GM19395 (cell line): ENCODE measurements at regions not wholly inside any gene's neighbourhood (a gene's known extent, or its start where the extent isn't known, plus 50 kb on each side); places are given as distances from the start of the nearest gene placed in this dataset.

ENCODE experiments used
- ATAC-seq: cut with Tn5 transposase; IDR thresholded peaks from one replicate; pipeline ENCODE4 v1.9.1; 2021; ENCODE audit warnings: mild to moderate bottlenecking, moderate library complexity; ENCODE audit not compliant: unreplicated experiment

DNA sequence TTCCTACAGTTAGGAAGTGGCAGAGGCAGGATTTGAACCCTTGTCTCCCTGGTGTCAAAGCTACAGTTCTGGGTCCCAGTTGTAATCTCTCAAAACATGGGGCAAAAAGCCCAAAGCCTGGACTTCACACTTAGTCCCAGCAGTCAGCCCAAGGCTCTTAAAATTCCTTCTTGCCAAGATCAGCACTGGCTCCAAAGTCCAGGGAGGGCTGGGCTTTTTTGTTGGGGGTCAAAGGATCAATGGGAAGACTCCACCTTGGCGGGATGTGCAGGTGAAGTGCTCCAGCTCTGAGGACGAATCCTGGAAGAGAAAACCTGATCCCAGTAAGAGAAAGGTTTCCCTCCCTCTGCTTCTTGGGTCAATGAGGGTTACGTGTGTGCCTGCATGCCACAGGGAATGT, 195.5 kb downstream of the HAPSTR1 start:
- ATAC-seq, result no peak

DNA sequence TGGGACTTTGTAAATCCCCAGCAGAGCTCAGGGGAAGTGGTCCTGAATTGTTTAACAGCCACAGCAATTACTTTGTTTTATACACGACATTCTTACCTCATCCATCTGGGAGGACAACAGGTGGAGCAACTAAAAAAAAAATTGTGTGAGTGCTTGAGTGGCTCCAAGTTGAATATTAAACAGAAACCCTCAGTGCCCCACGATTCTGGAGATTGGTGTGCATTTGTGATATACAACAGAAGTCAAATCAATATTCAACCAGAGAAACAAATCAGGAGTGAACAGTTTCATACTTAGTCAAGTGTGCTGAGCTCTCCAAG, 204.8 kb downstream of the HAPSTR1 start:
- no peak for ATAC-seq

GRCh38 chr16:9297437-9298113, 206.1 kb downstream of the HAPSTR1 start:
- no peak for ATAC-seq

- no peak for ATAC-seq
Observed at GRCh38 chr16:9300252-9300651, 208.8 kb downstream of the HAPSTR1 start.

DNA sequence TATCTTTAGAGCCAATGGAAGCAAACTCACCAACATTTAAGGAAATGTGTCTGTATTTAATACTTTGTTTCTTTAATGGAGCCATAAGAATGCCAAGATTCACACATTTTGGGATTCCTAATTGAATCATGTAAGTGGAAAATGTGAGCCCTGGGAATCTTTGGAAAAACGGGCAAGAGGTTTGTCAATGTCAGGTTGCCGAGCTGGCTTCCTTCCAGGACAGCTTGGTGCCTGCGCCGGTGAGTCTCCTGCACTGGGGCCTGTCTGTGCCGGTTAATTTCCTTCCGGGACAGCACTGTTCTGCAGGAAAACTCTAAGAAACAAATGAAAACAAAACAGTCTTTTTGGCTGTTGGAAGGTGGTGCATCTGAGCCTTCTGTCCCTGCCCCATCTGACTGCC, 210.6 kb downstream of the HAPSTR1 start:
- ATAC-seq, result no peak

DNA sequence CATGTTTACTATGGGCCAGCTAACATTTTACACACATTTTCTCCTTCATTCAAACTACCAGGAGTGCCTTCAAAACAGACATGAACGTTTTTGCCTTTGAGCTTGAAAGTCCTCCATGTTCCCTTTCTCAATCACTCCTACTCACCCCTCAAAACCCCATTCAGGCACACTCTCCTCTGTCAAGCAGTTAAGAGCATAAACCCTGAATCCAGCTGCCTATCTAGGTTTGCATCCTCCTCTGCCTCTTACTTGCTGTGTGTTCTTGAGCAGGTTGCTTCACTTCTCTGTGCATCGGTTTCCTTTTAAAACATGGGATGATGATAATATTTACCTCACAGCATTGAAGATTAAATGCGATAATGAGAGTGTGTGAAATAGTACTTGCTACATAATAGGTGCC, 215.3 kb downstream of the HAPSTR1 start:
- no peak for ATAC-seq

DNA sequence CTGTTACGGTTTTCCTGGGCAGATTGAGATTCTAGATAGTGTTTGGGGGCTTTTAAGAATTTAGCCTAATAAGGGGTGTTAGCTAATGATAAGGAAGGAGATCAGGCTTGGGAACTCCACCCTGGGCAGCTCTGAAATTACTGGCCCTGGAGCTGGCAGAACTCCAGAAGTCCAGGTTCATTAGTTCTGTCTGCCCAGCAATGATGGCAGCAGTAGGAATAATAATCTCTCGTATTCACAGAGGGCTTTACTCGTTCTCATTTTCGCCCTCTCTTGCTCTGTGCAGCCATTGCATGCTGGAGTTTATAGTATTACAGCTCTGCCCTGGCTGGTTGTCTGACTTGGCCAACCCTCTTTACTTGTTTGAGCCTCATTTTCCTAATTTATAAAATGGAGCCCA, 216.0 kb downstream of the HAPSTR1 start:
- no peak for ATAC-seq

- ATAC-seq, result no peak
Observed at GRCh38 chr16:9308356-9308801, 216.9 kb downstream of the HAPSTR1 start.

GRCh38 chr16:9308850-9309249, 217.4 kb downstream of the HAPSTR1 start:
- ATAC-seq, result no peak

- no peak for ATAC-seq
Observed at GRCh38 chr16:9309844-9310243, 218.4 kb downstream of the HAPSTR1 start.

DNA sequence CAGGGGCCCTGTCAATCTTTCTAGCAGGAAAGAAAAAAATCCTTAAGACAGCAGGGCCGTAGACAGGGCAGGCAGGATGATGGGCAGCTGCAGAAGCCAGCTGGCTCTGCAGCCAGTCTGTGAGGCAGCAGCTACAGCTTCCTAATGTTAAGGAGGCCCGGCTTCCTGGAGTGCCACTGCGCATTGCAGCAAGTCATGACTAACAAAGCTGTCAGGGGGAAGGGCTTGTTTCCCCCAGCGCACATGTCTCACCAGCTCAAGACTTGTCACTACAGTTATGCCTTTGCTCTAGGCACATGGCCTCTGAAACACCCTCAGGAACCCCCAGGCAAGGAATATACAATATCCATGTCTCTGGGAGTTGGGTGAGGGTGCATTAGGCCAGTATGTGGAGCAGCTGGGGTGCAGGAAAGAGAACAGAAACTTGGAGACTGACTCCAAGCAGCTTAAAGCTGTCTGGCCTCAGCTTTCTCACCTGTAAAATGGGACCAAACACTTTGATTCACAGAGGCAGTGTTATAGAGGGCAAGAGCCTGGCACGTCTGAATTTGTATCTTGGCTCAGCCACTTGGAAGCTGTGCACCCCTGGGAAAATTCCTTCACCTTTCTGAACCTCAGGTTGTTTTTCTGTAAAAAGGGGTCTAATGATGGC, 220.0 kb downstream of the HAPSTR1 start:
- no peak for ATAC-seq

DNA sequence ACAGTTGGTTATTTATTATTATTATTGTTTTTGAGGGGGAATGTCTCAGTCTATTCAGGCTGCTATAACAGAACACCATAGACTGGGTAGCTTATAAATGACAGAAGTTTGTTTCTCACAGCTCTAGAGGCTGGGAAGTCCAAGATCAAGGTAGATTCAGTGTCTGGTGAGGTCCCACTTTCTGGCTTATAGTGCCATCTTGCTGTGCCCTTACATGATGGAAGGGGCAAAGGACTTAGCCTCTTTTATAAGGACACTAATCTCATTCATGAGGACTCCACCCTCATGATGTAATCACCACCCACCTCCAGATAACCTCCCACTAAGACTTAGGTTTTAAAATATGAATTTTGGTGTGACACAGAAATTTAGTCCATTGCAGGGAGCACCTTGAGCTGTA, 224.6 kb downstream of the HAPSTR1 start:
- ATAC-seq, result no peak

GRCh38 chr16:9316615-9317014, 225.2 kb downstream of the HAPSTR1 start:
- ATAC-seq, result no peak

GRCh38 chr16:9318764-9319163, 227.3 kb downstream of the HAPSTR1 start:
- ATAC-seq, result no peak

DNA sequence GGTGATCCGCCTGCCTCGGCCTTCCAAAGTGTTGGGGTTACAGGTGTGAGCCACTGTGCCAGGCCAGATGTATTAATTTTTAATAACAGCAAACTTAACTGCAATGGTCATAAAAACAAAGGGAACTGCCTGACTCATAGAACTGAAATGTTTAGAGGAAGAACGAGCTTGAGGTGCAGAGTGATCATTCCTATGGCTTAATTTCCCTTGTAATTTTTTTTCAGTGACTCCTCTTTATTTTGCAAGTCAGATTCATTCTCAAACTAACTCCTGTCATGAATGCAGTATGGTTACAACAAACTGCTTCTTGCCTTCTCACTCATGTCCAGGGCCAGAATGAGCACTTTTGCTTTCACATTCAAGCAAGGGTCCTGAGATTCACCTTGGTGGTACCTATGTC, 231.3 kb downstream of the HAPSTR1 start:
- no peak for ATAC-seq

GRCh38 chr16:9323170-9323569, 231.7 kb downstream of the HAPSTR1 start:
- no peak for ATAC-seq

GRCh38 chr16:9327253-9327652, 235.8 kb downstream of the HAPSTR1 start:
- ATAC-seq, result no peak

- no peak for ATAC-seq
Observed at GRCh38 chr16:9328411-9328810, 237.0 kb downstream of the HAPSTR1 start.

GRCh38 chr16:9330095-9330494, 238.7 kb downstream of the HAPSTR1 start:
- no peak for ATAC-seq

- no peak for ATAC-seq
Observed at GRCh38 chr16:9331503-9331902, 240.1 kb downstream of the HAPSTR1 start.

- ATAC-seq, result no peak
Observed at GRCh38 chr16:9332574-9333148, 241.2 kb downstream of the HAPSTR1 start.

GRCh38 chr16:9333469-9333868, 242.0 kb downstream of the HAPSTR1 start:
- no peak for ATAC-seq

DNA sequence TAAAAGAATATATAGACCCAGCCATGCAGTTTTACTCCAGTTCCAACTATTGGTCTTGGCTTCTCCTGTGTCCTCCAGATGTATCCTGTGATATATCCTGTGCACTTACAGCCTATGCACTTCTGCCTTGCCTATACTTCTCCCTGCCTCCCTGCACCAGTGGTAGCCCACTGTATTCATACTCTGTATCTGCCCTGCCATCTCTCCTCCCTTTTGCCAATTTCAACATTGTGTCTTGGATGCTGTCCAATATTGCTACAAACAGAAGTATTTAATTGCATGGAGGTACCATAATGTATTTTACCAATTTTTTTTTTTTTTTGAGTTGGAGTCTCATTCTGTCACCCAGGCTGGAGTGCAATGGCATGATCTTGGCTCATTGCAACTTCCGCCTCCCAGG, 242.7 kb downstream of the HAPSTR1 start:
- no peak for ATAC-seq
